ENCODE measurements at regions not wholly inside any gene's neighbourhood (a gene's known extent, or its start where the extent isn't known, plus 50 kb on each side); places are given as distances from the start of the nearest gene placed in this dataset.

GRCh38 chr6:134706806-134707205, 243.1 kb downstream of the ALDH8A1 start:
- peaks cover 34% of the 10 kb centered on the region for H3K27me3 ChIP-seq
- no peaks in the 10 kb centered on the region for H3K9me3 ChIP-seq
- no peaks in the 10 kb centered on the region for H3K4me1 ChIP-seq (ENCODE audit: control insufficient read depth in 1 of 2, insufficient read depth in 1 of 2, low read depth in 1 of 2, low read length in 1 of 2)
- H3K27ac ChIP-seq, result no peak overlapping the region
- TF ChIP-seq CTCF (IDR thresholded peaks at IDR 0.05), result no peak
- H3K4me3 ChIP-seq (ENCODE audit: low read depth in 1 of 2, low read length in 1 of 2), result no peak overlapping the region
- H3K36me3 ChIP-seq, result no peaks in the 10 kb centered on the region

GRCh38 chr6:134706153-134706552, 243.7 kb downstream of the ALDH8A1 start:
- Histone ChIP-seq H3K27me3 (peaks cover 34% of the 10 kb centered on the region), H3K4me1 (ENCODE audit: control insufficient read depth in 1 of 2, insufficient read depth in 1 of 2, low read depth in 1 of 2, low read length in 1 of 2) (no peaks in the 10 kb centered on the region), H3K4me3 (ENCODE audit: low read depth in 1 of 2, low read length in 1 of 2) (no peak overlapping the region), H3K27ac (no peak overlapping the region), H3K9me3 (no peaks in the 10 kb centered on the region), H3K36me3 (no peaks in the 10 kb centered on the region)
- TF ChIP-seq CTCF (IDR thresholded peaks at IDR 0.05), result no peak

- Histone ChIP-seq H3K27ac (no peak overlapping the region), H3K4me3 (ENCODE audit: low read depth in 1 of 2, low read length in 1 of 2) (no peak overlapping the region), H3K27me3 (peaks cover 27% of the 10 kb centered on the region), H3K36me3 (no peaks in the 10 kb centered on the region), H3K9me3 (no peaks in the 10 kb centered on the region), H3K4me1 (ENCODE audit: control insufficient read depth in 1 of 2, insufficient read depth in 1 of 2, low read depth in 1 of 2, low read length in 1 of 2) (no peaks in the 10 kb centered on the region)
- no peak for TF ChIP-seq CTCF (IDR thresholded peaks at IDR 0.05)
Measured at GRCh38 chr6:134703206-134703605, 246.7 kb downstream of the ALDH8A1 start.

- no peak overlapping the region for H3K4me3 ChIP-seq (ENCODE audit: low read depth in 1 of 2, low read length in 1 of 2)
- H3K27ac ChIP-seq, result no peak overlapping the region
- no peaks in the 10 kb centered on the region for H3K4me1 ChIP-seq (ENCODE audit: control insufficient read depth in 1 of 2, insufficient read depth in 1 of 2, low read depth in 1 of 2, low read length in 1 of 2)
- peaks cover 18% of the 10 kb centered on the region for H3K27me3 ChIP-seq
- no peak for TF ChIP-seq CTCF (IDR thresholded peaks at IDR 0.05)
- H3K9me3 ChIP-seq, result no peaks in the 10 kb centered on the region
- no peaks in the 10 kb centered on the region for H3K36me3 ChIP-seq
Measured at GRCh38 chr6:134702279-134702678, 247.6 kb downstream of the ALDH8A1 start.

GRCh38 chr6:134701301-134701700, 248.6 kb downstream of the ALDH8A1 start:
- H3K27ac ChIP-seq, result no peak overlapping the region
- no peaks in the 10 kb centered on the region for H3K4me1 ChIP-seq (ENCODE audit: control insufficient read depth in 1 of 2, insufficient read depth in 1 of 2, low read depth in 1 of 2, low read length in 1 of 2)
- no peak overlapping the region for H3K4me3 ChIP-seq (ENCODE audit: low read depth in 1 of 2, low read length in 1 of 2)
- H3K9me3 ChIP-seq, result no peaks in the 10 kb centered on the region
- H3K27me3 ChIP-seq, result peaks cover 10% of the 10 kb centered on the region
- no peak for TF ChIP-seq CTCF (IDR thresholded peaks at IDR 0.05)
- H3K36me3 ChIP-seq, result no peaks in the 10 kb centered on the region

GRCh38 chr6:134698228-134698627, 251.7 kb downstream of the ALDH8A1 start:
- no peaks in the 10 kb centered on the region for H3K9me3 ChIP-seq
- TF ChIP-seq CTCF (IDR thresholded peaks at IDR 0.05), result no peak
- H3K27me3 ChIP-seq, result no peaks in the 10 kb centered on the region
- no peaks in the 10 kb centered on the region for H3K4me1 ChIP-seq (ENCODE audit: control insufficient read depth in 1 of 2, insufficient read depth in 1 of 2, low read depth in 1 of 2, low read length in 1 of 2)
- H3K4me3 ChIP-seq (ENCODE audit: low read depth in 1 of 2, low read length in 1 of 2), result no peak overlapping the region
- H3K27ac ChIP-seq, result no peak overlapping the region
- H3K36me3 ChIP-seq, result no peaks in the 10 kb centered on the region
